Transverse colon (tissue), 3 donors: ENCODE measurements at regions not wholly inside any gene's neighbourhood (a gene's known extent, or its start where the extent isn't known, plus 50 kb on each side); places are given as distances from the start of the nearest gene placed in this dataset.

Experiments used
- POLR2A ChIP-seq: fragments of 450-650 bp; IDR thresholded peaks from one replicate; pipeline ENCODE4 v1.6.1; 2016; ENCODE audit warnings: antibody characterized with exemption, mild to moderate bottlenecking, moderate library complexity
- TF ChIP-seq, protein P1 (sequence below), 5 experiments: fragments of 200-600 bp in 3 of 5; fragments of 450-650 bp in 2 of 5; sonication (generic) in 3 of 5; IDR thresholded peaks; 1 replicate in 2 of 5; 2 replicates in 3 of 5; pipeline ENCODE4 v1.5.1; 2016 to 2017; ENCODE audit warnings: antibody characterized with exemption in 5 of 5, inconsistent platforms in 3 of 5, mild to moderate bottlenecking in 2 of 5, moderate library complexity in 1 of 5

DNA sequence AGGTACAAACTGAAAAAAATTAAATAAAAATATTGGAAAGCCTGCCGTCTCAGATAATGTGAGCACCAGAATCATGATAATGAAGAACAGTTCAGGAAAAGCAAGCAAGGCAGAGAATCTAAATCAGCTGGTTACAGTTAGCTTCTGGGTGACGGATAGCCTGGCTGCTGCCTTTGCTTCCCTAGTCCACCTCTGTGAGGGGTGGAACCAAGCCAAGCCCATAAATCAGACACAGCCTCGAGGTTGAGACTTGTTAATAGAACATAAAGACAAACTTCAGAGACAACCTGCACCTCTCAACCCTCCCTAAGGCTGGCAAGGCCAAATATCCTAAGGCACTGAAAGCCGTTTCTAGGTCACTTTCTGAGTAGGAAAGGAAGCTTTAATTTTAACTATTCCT, 334.7 kb upstream of the SLC39A10 start:
- TF ChIP-seq, protein P1, sequence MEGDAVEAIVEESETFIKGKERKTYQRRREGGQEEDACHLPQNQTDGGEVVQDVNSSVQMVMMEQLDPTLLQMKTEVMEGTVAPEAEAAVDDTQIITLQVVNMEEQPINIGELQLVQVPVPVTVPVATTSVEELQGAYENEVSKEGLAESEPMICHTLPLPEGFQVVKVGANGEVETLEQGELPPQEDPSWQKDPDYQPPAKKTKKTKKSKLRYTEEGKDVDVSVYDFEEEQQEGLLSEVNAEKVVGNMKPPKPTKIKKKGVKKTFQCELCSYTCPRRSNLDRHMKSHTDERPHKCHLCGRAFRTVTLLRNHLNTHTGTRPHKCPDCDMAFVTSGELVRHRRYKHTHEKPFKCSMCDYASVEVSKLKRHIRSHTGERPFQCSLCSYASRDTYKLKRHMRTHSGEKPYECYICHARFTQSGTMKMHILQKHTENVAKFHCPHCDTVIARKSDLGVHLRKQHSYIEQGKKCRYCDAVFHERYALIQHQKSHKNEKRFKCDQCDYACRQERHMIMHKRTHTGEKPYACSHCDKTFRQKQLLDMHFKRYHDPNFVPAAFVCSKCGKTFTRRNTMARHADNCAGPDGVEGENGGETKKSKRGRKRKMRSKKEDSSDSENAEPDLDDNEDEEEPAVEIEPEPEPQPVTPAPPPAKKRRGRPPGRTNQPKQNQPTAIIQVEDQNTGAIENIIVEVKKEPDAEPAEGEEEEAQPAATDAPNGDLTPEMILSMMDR (IDR thresholded peaks at IDR 0.05): no peak
- TF ChIP-seq POLR2A: no peak
